ENCODE measurements at regions not wholly inside any gene's neighbourhood (a gene's known extent, or its start where the extent isn't known, plus 50 kb on each side); places are given as distances from the start of the nearest gene placed in this dataset.

DNA sequence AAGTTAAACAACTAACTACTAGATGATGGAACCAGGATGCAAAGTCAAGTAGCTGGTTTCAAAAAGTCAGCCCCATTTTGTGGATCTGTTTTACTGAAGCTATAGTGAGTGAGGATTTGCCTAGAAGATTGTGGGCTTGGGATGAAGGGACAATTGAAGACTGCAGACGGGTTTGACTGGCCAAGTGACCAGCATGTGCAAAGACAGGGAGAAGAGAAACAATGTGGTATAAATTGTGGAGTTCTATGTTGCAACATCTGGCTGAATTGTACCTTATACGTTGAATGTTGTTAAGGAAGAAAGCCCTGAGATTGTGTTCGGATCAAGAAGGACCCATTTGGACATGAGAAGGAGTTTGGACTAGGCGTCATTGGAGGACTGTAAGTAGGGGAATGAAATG is 101.8 kb downstream of the MAT2B start:
- no peaks in the 10 kb centered on the region for H3K36me3 ChIP-seq (ENCODE audit: insufficient read depth)
- no peak overlapping the region for H3K27ac ChIP-seq (ENCODE audit: low read depth)
- no peak for DNase-seq (ENCODE audit: extremely low spot score)
- 87% methylated on average over 4 of the region's 4 CpGs for WGBS
- H3K4me1 ChIP-seq (ENCODE audit: insufficient read depth): no peaks in the 10 kb centered on the region
- H3K4me3 ChIP-seq (ENCODE audit: low read depth, low read length): no peak overlapping the region

DNA sequence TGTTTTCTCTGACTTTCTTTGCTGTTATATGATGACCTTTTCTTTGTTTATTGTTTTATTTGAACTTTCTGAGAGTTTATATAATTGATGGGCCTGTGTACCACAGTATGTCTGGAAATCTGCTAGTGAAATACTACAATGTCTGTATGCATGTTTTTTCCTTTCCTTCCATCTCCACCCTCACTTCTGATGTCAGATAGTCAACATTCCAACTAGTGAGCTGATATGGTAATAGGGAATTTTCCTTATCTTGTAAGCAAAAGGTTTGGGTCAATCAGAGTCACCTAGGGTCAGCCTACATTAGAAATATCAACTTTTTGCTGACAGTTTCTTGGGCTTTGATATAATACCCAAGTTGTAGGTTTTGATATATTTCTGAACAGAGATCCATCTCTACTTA is 103.2 kb downstream of the MAT2B start:
- DNase-seq (ENCODE audit: extremely low spot score): no peak

DNA sequence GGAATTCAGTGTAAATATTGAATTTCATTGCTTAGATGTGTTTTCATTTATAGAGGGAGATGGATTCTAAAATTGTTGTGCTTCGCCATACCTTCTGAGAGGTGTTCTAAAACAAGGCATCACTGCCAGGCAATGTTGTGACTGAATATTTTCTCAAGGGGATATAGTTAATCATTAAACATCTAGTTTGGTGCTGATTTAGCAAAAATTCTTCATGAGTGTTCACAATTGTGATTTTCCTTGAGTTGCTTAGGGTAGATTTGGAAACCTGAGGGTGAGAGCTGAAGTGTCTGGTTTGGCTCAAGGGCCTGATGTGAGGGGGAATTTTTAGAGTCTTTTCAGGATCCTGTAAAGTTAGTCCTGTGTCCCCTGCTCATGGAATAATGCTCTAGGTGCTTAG is 104.5 kb downstream of the MAT2B start:
- 87% methylated on average over 1 of the region's 1 CpG for WGBS
- no peak for DNase-seq (ENCODE audit: extremely low spot score)
- Histone ChIP-seq H3K4me1 (ENCODE audit: insufficient read depth) (no peaks in the 10 kb centered on the region), H3K4me3 (ENCODE audit: low read depth, low read length) (no peak overlapping the region), H3K27ac (ENCODE audit: low read depth) (no peak overlapping the region), H3K36me3 (ENCODE audit: insufficient read depth) (no peaks in the 10 kb centered on the region)

More for the DNA sequence above, 103.2 kb downstream of the MAT2B start:
- no peak overlapping the region for H3K27ac ChIP-seq (ENCODE audit: low read depth)
- H3K4me1 ChIP-seq (ENCODE audit: insufficient read depth): no peaks in the 10 kb centered on the region
- no peak overlapping the region for H3K4me3 ChIP-seq (ENCODE audit: low read depth, low read length)
- no peaks in the 10 kb centered on the region for H3K36me3 ChIP-seq (ENCODE audit: insufficient read depth)

DNA sequence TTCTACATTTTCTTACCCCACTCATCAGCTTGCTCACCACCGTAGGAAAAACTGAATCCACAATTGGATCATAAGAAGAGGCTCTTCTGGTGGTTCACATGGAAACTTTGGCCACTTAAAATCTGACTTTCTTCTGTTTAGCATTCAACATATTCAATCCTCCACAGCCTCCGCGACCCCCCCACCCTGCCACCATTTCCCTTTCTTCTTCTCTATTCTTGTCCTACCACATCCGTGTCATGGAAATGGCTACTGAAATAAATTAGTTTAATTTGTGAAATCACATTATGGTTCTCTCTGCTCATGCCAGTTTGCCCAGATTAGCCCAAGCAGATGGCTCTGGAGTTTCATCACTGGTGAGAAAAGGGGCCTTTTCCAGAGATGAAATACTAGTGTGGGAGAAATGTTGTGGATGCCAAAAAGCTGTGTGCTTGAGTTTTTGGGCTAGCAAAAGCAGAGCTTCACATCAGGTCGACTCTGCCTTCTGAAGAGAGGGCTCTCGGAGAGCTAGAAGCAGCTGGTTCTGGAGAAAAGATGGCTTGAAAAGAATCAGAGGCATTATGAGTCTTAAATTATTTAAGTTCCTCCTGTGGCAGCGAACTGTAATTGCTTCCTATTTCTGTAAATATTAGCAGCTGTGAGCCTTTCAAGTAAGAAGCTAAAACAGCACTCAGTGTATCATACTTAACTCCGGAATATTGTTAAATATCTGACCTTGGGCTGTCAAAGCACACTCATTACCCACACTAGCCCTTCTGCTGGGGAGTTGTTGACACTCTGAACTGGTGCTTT is 107.1 kb downstream of the MAT2B start:
- Histone ChIP-seq H3K36me3 (ENCODE audit: insufficient read depth) (no peaks in the 10 kb centered on the region), H3K27ac (ENCODE audit: low read depth) (no peak overlapping the region), H3K4me3 (ENCODE audit: low read depth, low read length) (no peak overlapping the region), H3K4me1 (ENCODE audit: insufficient read depth) (no peaks in the 10 kb centered on the region)
- WGBS: 68% methylated on average over 8 of the region's 8 CpGs
- no peak for DNase-seq (ENCODE audit: extremely low spot score)

DNA sequence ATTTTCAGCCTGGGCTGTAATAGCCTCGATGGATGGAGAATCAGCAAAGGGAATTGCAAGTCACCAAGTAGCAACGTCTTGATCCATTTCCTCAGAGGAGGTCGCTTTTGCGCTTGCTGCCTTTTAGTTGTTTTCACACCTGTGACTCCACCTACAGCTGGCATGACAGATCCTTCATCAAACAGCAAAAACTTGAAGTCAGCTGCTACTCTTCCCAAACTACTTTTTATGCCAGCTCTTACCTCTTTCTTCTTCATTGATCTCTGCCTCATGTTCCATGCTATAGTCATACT is 107.7 kb downstream of the MAT2B start:
- Histone ChIP-seq H3K4me3 (ENCODE audit: low read depth, low read length) (no peak overlapping the region), H3K36me3 (ENCODE audit: insufficient read depth) (no peaks in the 10 kb centered on the region), H3K27ac (ENCODE audit: low read depth) (no peak overlapping the region), H3K4me1 (ENCODE audit: insufficient read depth) (no peaks in the 10 kb centered on the region)
- 62% methylated on average over 4 of the region's 4 CpGs for WGBS
- no peak for DNase-seq (ENCODE audit: extremely low spot score)

GRCh38 chr5:163614787-163615186 is 109.4 kb downstream of the MAT2B start:
- H3K36me3 ChIP-seq (ENCODE audit: insufficient read depth): no peaks in the 10 kb centered on the region
- no peak for DNase-seq (ENCODE audit: extremely low spot score)
- no peaks in the 10 kb centered on the region for H3K4me1 ChIP-seq (ENCODE audit: insufficient read depth)
- H3K27ac ChIP-seq (ENCODE audit: low read depth): no peak overlapping the region
- WGBS: 16% methylated on average over 3 of the region's 3 CpGs
- H3K4me3 ChIP-seq (ENCODE audit: low read depth, low read length): no peak overlapping the region

DNA sequence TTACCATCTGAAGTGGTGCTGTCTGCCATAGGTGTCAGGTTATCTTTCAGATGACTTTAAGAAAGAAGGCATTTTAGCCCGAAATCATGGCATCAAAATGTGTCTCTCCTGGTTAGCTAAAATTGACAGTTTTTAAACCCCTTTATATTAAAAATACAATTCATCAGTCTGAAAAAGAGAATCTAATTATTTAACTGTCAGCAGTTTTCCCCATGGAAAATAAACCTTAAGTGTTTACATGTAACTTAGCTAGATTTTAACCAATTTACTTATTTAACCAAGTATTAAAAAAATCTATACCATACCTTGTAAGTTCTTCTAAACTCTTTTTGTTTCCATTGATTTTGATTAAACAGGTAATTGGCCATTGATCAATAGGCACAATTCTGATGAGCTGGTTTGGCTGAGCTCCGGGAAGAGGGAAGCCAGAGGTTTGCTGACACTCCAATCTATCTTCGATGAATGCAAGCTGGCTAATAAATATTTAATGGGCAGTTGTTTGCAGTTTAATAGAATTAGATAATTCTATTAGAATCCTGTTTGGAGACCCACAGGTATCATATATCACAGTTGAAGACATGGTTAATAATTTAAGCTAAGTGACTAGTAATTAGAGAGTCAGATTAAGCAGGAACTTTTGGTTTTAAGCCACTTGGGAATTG is 114.0 kb downstream of the MAT2B start:
- WGBS: 70% methylated on average over 3 of the region's 3 CpGs
- Histone ChIP-seq H3K4me1 (ENCODE audit: insufficient read depth) (no peaks in the 10 kb centered on the region), H3K4me3 (ENCODE audit: low read depth, low read length) (no peak overlapping the region)

DNA sequence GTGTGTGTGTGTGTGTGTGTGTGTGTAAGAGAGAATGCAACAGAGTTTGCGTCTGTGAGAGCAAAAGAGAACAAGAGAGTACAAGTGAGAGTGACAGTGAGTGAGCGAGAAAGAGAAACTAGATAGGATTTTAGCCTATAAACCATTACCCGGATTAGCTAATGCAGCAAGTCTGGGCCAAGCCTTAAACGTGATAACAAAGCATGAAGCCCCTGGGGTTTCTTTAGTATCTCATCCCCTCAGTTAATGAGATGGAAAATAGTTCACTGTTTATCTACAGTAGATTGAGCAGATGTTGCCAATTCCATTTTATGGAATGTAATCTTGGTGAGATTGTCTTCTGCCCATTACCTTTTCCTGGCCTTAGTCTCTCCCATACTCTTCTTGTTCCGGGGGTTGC is 114.5 kb downstream of the MAT2B start:
- Histone ChIP-seq H3K36me3 (ENCODE audit: insufficient read depth) (no peaks in the 10 kb centered on the region), H3K27ac (ENCODE audit: low read depth) (no peak overlapping the region), H3K4me1 (ENCODE audit: insufficient read depth) (no peaks in the 10 kb centered on the region), H3K4me3 (ENCODE audit: low read depth, low read length) (no peak overlapping the region)
- WGBS: 49% methylated on average over 5 of the region's 5 CpGs
- no peak for DNase-seq (ENCODE audit: extremely low spot score)

More for the DNA sequence above, 114.0 kb downstream of the MAT2B start:
- Histone ChIP-seq H3K27ac (ENCODE audit: low read depth) (no peak overlapping the region), H3K36me3 (ENCODE audit: insufficient read depth) (no peaks in the 10 kb centered on the region)
- no peak for DNase-seq (ENCODE audit: extremely low spot score)

GRCh38 chr5:163622799-163623198 is 117.4 kb downstream of the MAT2B start:
- Histone ChIP-seq H3K27ac (ENCODE audit: low read depth) (no peak overlapping the region), H3K4me1 (ENCODE audit: insufficient read depth) (no peaks in the 10 kb centered on the region), H3K4me3 (ENCODE audit: low read depth, low read length) (no peak overlapping the region), H3K36me3 (ENCODE audit: insufficient read depth) (no peaks in the 10 kb centered on the region)
- no peak for DNase-seq (ENCODE audit: extremely low spot score)
- WGBS: 81% methylated on average over 2 of the region's 2 CpGs

- DNase-seq (ENCODE audit: extremely low spot score): no peak
- no peaks in the 10 kb centered on the region for H3K4me1 ChIP-seq (ENCODE audit: insufficient read depth)
- 89% methylated on average over 2 of the region's 2 CpGs for WGBS
- no peaks in the 10 kb centered on the region for H3K36me3 ChIP-seq (ENCODE audit: insufficient read depth)
- no peak overlapping the region for H3K4me3 ChIP-seq (ENCODE audit: low read depth, low read length)
- no peak overlapping the region for H3K27ac ChIP-seq (ENCODE audit: low read depth)
Observed at GRCh38 chr5:163623524-163623923, 118.1 kb downstream of the MAT2B start.

GRCh38 chr5:163623986-163624385 is 118.6 kb downstream of the MAT2B start:
- no peak overlapping the region for H3K27ac ChIP-seq (ENCODE audit: low read depth)
- 69% methylated on average over 2 of the region's 2 CpGs for WGBS
- DNase-seq (ENCODE audit: extremely low spot score): no peak
- no peaks in the 10 kb centered on the region for H3K4me1 ChIP-seq (ENCODE audit: insufficient read depth)
- H3K36me3 ChIP-seq (ENCODE audit: insufficient read depth): no peaks in the 10 kb centered on the region
- H3K4me3 ChIP-seq (ENCODE audit: low read depth, low read length): no peak overlapping the region

DNA sequence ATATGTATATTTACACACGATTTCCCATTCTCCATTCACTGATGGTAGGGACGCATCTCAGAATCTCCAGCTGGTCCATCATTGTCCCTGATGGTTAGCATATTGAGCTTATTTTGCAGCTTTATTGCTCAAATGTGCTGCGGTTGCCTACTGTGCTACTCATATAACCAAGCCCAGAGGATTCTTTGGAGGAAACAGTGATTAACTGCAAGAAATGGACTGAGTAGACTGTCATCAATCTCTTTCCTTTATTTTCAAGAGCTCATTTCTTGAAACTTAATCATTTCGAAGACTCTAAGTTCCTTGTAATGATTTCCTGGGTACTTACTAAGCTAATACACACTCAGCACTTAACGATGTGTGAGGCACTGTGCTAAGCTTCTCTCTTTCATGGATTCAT is 119.0 kb downstream of the MAT2B start:
- 86% methylated on average over 5 of the region's 5 CpGs for whole genome bisulfite sequencing
- no peak for DNase-seq (ENCODE audit: extremely low spot score)
- no peaks in the 10 kb centered on the region for H3K4me1 ChIP-seq (ENCODE audit: insufficient read depth)
- no peak overlapping the region for H3K4me3 ChIP-seq (ENCODE audit: low read depth, low read length)
- H3K36me3 ChIP-seq (ENCODE audit: insufficient read depth): no peaks in the 10 kb centered on the region
- no peak overlapping the region for H3K27ac ChIP-seq (ENCODE audit: low read depth)

GRCh38 chr5:163626904-163627434 is 121.5 kb downstream of the MAT2B start:
- 86% methylated on average over 5 of the region's 5 CpGs for WGBS
- Histone ChIP-seq H3K27ac (ENCODE audit: low read depth) (no peak overlapping the region), H3K36me3 (ENCODE audit: insufficient read depth) (no peaks in the 10 kb centered on the region), H3K4me3 (ENCODE audit: low read depth, low read length) (no peak overlapping the region), H3K4me1 (ENCODE audit: insufficient read depth) (no peaks in the 10 kb centered on the region)
- no peak for DNase-seq (ENCODE audit: extremely low spot score)

DNA sequence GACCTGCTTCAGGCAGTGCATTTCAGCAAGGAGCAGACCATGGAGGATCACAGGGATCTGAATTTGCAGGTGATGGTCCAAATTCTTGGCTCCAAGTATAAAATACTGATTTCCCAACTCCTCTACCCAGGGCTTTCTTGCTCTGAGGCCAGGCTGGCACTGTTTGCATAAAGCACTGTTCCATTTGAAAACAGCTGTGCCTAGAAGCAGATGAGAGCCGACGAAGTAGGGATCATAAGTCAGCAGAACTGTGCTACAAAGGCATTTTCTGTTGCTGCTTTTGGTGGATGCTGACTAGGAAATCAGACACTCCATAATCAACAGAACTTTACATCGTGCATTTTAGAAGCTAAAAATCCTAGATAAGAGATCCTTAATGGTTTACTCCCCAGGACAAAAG is 126.4 kb downstream of the MAT2B start:
- no peaks in the 10 kb centered on the region for H3K36me3 ChIP-seq (ENCODE audit: insufficient read depth)
- H3K27ac ChIP-seq (ENCODE audit: low read depth): no peak overlapping the region
- H3K4me3 ChIP-seq (ENCODE audit: low read depth, low read length): no peak overlapping the region
- no peak for DNase-seq (ENCODE audit: extremely low spot score)
- WGBS: 29% methylated on average over 3 of the region's 3 CpGs
- no peaks in the 10 kb centered on the region for H3K4me1 ChIP-seq (ENCODE audit: insufficient read depth)
